ENCODE measurements at regions not wholly inside any gene's neighbourhood (a gene's known extent, or its start where the extent isn't known, plus 50 kb on each side); places are given as distances from the start of the nearest gene placed in this dataset.

DNA sequence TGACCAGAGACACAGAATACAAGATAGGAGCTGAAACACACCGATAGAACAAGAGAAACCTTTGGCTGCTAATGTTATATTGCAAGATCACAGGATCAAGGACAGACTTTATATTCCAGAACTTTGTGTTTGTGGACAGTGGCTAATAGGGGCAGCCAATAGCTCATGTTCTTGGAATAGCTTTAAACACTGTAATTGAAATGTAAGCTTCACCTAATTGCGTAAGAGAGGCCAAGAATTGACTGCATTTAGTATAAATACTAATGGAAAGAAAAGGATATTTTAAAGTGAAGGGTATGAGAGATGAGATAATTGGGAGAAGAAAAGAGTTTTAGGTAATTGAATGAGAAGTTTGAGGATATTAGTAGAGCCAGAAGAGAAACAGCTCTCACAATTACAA, 758.8 kb downstream of the CDH11 start:
- DNase-seq (ENCODE audit: low spot score) = no peak
- no peaks in the 10 kb centered on the region for H3K36me3 ChIP-seq

GRCh38 chr16:64362193-64362592, 759.7 kb downstream of the CDH11 start:
- no peaks in the 10 kb centered on the region for H3K36me3 ChIP-seq
- H3K27ac ChIP-seq = no peak overlapping the region
- no peak for TF ChIP-seq CTCF (IDR thresholded peaks at IDR 0.05)
- H3K9me3 ChIP-seq = no peaks in the 10 kb centered on the region
- no peaks in the 10 kb centered on the region for H3K27me3 ChIP-seq (replicated peaks; ENCODE audit: insufficient read depth)
- H3K4me1 ChIP-seq (ENCODE audit: control insufficient read depth in 1 of 2, low read depth in 2 of 2) = no peaks in the 10 kb centered on the region
- ATAC-seq (ENCODE audit: insufficient number of reproducible peaks, low FRiP score, low read depth) (no peak), DNase-seq (ENCODE audit: low spot score) (no peak)
- H3K4me3 ChIP-seq = no peak overlapping the region

More for the DNA sequence above, 758.8 kb downstream of the CDH11 start:
- Histone ChIP-seq H3K4me1 (ENCODE audit: control insufficient read depth in 1 of 2, low read depth in 2 of 2) (no peaks in the 10 kb centered on the region), H3K4me3 (no peak overlapping the region), H3K27me3 (replicated peaks; ENCODE audit: insufficient read depth) (no peaks in the 10 kb centered on the region), H3K27ac (no peak overlapping the region), H3K9me3 (no peaks in the 10 kb centered on the region)
- no peak for TF ChIP-seq CTCF (IDR thresholded peaks at IDR 0.05)
- ATAC-seq (ENCODE audit: insufficient number of reproducible peaks, low FRiP score, low read depth) = no peak

- no peak overlapping the region for H3K27ac ChIP-seq
- ATAC-seq (ENCODE audit: insufficient number of reproducible peaks, low FRiP score, low read depth) (no peak), DNase-seq (ENCODE audit: low spot score) (no peak)
- no peaks in the 10 kb centered on the region for H3K4me1 ChIP-seq (ENCODE audit: control insufficient read depth in 1 of 2, low read depth in 2 of 2)
- H3K9me3 ChIP-seq = no peaks in the 10 kb centered on the region
- no peak overlapping the region for H3K4me3 ChIP-seq
- no peak for TF ChIP-seq CTCF (IDR thresholded peaks at IDR 0.05)
- H3K27me3 ChIP-seq (replicated peaks; ENCODE audit: insufficient read depth) = no peaks in the 10 kb centered on the region
- H3K36me3 ChIP-seq = no peaks in the 10 kb centered on the region
Measured at GRCh38 chr16:64361753-64362152, 760.1 kb downstream of the CDH11 start.

DNA sequence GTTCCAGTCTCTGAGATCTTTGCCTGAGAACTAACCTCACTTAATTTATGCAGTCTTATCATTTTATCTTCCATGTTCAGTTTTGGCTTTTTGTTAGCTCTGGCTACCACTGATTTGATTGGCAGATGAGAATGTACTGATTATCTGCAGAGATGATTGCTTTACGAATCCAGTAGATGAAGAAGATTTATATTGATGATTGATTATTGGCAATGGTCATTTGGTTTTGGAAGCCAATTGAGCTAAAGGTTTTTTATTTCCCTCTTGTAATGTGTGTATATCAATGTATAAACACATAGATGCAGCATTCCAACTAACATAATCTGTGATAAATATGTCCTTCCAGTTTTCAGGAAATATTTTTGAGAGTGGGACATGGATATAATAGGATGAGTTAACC, 763.6 kb downstream of the CDH11 start:
- no peaks in the 10 kb centered on the region for H3K4me1 ChIP-seq (ENCODE audit: control insufficient read depth in 1 of 2, low read depth in 2 of 2)
- DNase-seq (ENCODE audit: low spot score) = no peak
- no peak overlapping the region for H3K4me3 ChIP-seq
- ATAC-seq (ENCODE audit: insufficient number of reproducible peaks, low FRiP score, low read depth) = no peak
- no peaks in the 10 kb centered on the region for H3K36me3 ChIP-seq
- no peak overlapping the region for H3K27ac ChIP-seq
- no peaks in the 10 kb centered on the region for H3K9me3 ChIP-seq
- TF ChIP-seq CTCF (IDR thresholded peaks at IDR 0.05) = no peak
- H3K27me3 ChIP-seq (replicated peaks; ENCODE audit: insufficient read depth) = no peaks in the 10 kb centered on the region

DNA sequence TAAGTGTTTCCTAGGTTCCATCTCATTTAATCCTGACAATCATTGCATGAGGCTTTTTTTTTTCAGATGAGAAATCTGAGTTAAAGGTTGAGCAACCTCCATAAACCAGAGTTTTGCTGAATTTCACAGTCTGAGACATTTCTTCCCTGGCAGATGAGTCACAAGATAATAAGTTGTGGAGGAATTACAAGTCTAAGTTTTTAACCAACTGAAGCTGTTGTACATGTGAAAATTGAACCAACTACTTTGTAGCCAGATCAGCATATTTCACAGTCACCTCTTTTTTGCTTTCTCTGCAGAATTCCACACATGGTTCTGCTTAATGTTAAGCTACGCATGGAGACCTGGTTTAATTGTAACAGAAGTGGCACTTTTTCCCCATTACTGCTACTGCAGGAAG, 765.6 kb downstream of the CDH11 start:
- Histone ChIP-seq H3K4me3 (no peak overlapping the region), H3K27ac (no peak overlapping the region), H3K4me1 (ENCODE audit: control insufficient read depth in 1 of 2, low read depth in 2 of 2) (no peaks in the 10 kb centered on the region), H3K9me3 (no peaks in the 10 kb centered on the region), H3K27me3 (replicated peaks; ENCODE audit: insufficient read depth) (no peaks in the 10 kb centered on the region), H3K36me3 (no peaks in the 10 kb centered on the region)
- TF ChIP-seq CTCF (IDR thresholded peaks at IDR 0.05) = no peak
- ATAC-seq (ENCODE audit: insufficient number of reproducible peaks, low FRiP score, low read depth) (no peak), DNase-seq (ENCODE audit: low spot score) (no peak)
